ENCODE measurements at regions not wholly inside any gene's neighbourhood (a gene's known extent, or its start where the extent isn't known, plus 50 kb on each side); places are given as distances from the start of the nearest gene placed in this dataset.

DNA sequence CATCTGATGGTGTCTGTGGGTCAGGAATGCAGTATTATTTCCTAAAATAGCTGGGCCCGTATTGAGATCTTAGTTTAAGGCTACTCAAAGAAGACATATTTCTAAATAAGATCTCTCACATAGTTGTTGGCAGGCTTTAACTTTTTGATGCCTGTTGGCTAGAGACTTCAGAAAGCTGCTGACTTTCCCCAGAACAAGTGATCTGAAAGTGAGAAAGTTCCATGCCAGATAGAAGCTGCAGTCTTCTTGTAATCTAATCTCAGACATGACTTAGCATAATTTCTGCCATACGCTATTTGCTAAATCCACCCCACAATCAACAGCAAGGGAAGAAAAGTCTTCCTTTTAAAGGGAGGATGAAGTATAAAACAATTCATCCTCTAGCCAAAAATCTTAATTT is 867.1 kb downstream of the IGSF11 start:
- TF ChIP-seq ARNT (IDR thresholded peaks at IDR 0.05) (no peak), SP1 (IDR thresholded peaks at IDR 0.05) (no peak), L3MBTL2 (conservative IDR thresholded peaks at IDR 0.05) (no peak), TARDBP (IDR thresholded peaks at IDR 0.05) (no peak), FOXK2 (IDR thresholded peaks at IDR 0.05) (no peak), BHLHE40 (IDR thresholded peaks at IDR 0.05; ENCODE audit: borderline replicate concordance) (no peak)
- TF ChIP-seq, protein P1, sequence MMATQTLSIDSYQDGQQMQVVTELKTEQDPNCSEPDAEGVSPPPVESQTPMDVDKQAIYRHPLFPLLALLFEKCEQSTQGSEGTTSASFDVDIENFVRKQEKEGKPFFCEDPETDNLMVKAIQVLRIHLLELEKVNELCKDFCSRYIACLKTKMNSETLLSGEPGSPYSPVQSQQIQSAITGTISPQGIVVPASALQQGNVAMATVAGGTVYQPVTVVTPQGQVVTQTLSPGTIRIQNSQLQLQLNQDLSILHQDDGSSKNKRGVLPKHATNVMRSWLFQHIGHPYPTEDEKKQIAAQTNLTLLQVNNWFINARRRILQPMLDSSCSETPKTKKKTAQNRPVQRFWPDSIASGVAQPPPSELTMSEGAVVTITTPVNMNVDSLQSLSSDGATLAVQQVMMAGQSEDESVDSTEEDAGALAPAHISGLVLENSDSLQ (IDR thresholded peaks at IDR 0.05), result no peak
